GM23248 (cell line): ENCODE measurements at regions not wholly inside any gene's neighbourhood (a gene's known extent, or its start where the extent isn't known, plus 50 kb on each side); places are given as distances from the start of the nearest gene placed in this dataset.

Experiments used
- EZH2 ChIP-seq: fragments of 200-600 bp; sonication (generic); IDR thresholded peaks from 2 replicates; pipeline ENCODE4 v1.6.1; 2018; ENCODE audit warnings: antibody characterized with exemption, mild to moderate bottlenecking; ENCODE audit not compliant: insufficient read depth, poor library complexity, severe bottlenecking
- EZH2phosphoT487 ChIP-seq: fragments of 200-600 bp; sonication (generic); IDR thresholded peaks from 2 replicates; pipeline ENCODE4 v1.6.1; 2018; ENCODE audit warnings: antibody characterized with exemption, moderate library complexity, mild to moderate bottlenecking, low read depth; ENCODE audit not compliant: insufficient read depth

DNA sequence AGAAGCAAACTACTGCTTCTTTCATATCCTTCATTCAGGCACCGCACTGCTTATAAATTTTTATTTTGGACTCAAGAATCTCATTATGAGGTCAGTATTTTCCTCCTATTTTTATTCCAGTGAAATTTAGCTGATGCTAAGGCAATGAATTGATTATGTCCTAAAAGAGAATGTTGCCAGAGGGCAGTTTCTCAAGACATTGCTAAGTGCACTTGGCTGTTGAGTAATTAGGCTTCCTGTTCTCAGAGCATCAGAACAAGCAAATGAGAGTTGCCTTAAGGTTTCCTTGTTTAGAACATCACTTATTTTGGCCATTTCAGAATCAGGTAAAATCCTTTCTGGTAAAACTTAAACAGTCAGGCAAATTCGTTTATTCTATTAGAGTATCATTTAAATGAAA is 548.6 kb upstream of the ZEB2 start:
- TF ChIP-seq EZH2: no peak
- no peak for TF ChIP-seq EZH2phosphoT487
